HepG2 (cell line): ENCODE measurements at regions not wholly inside any gene's neighbourhood (a gene's known extent, or its start where the extent isn't known, plus 50 kb on each side); places are given as distances from the start of the nearest gene placed in this dataset.

Source experiments
- BCL6 ChIP-seq: IDR thresholded peaks from 2 replicates; pipeline ENCODE4 v1.6.1; 2016; ENCODE audit warnings: missing genetic modification reagents, missing compliant biosample characterization
- DZIP1 ChIP-seq: sonication (generic); formaldehyde crosslinking; IDR thresholded peaks from 2 replicates; pipeline ENCODE4 v1.5.0; 2020; ENCODE audit warnings: mild to moderate bottlenecking, missing genetic modification reagents
- EHMT2 ChIP-seq: fragments of 200-600 bp; sonication (generic); IDR thresholded peaks from 2 replicates; pipeline ENCODE4 v1.7.0; 2017; ENCODE audit warnings: antibody characterized with exemption, low read depth, low read length, borderline replicate concordance
- ELF3 ChIP-seq: IDR thresholded peaks from 2 replicates; pipeline ENCODE4 v1.6.1; 2016; ENCODE audit warnings: missing genetic modification reagents, missing compliant biosample characterization
- ESRRA ChIP-seq: sonication (generic); formaldehyde crosslinking; IDR thresholded peaks from 2 replicates; pipeline ENCODE4 v1.5.1; 2020; ENCODE audit warnings: mild to moderate bottlenecking, low read depth, missing genetic modification reagents
- FOXM1 ChIP-seq: sonication (generic); formaldehyde crosslinking; IDR thresholded peaks from 2 replicates; pipeline ENCODE4 v1.5.0; 2020; ENCODE audit warnings: missing genetic modification reagents
- HNRNPUL1 ChIP-seq: fragments of 200-400 bp; formaldehyde crosslinking; IDR thresholded peaks from 2 replicates; pipeline ENCODE4 v1.6.1; 2017; ENCODE audit warnings: low read depth, mild to moderate bottlenecking, low read length, moderate library complexity
- IKZF1 ChIP-seq: fragments of 450-650 bp; IDR thresholded peaks from 2 replicates; pipeline ENCODE4 v1.7.1; 2016
- MTA1 ChIP-seq: sonication (generic); formaldehyde crosslinking; IDR thresholded peaks from 2 replicates; pipeline ENCODE4 v1.4.0; 2020; ENCODE audit warnings: missing genetic modification reagents, mild to moderate bottlenecking, borderline replicate concordance
- POGK ChIP-seq: sonication (generic); formaldehyde crosslinking; conservative IDR thresholded peaks from 2 replicates; pipeline ENCODE4 v1.8.0; 2022; ENCODE audit warnings: mild to moderate bottlenecking, moderate library complexity, missing genetic modification reagents
- PRDM10 ChIP-seq: sonication (generic); formaldehyde crosslinking; IDR thresholded peaks from 2 replicates; pipeline ENCODE4 v1.4.0; 2020; ENCODE audit warnings: low read depth, missing genetic modification reagents
- RAD21 ChIP-seq: fragments of 450-650 bp; formaldehyde crosslinking; IDR thresholded peaks from 2 replicates; pipeline ENCODE4 v1.5.0; 2020; ENCODE audit warnings: mild to moderate bottlenecking
- SOX13 ChIP-seq, 3 experiments: fragments of 450-650 bp in 1 of 3; sonication (generic) in 1 of 3; formaldehyde crosslinking in 1 of 3; IDR thresholded peaks in 2 of 3; conservative IDR thresholded peaks in 1 of 3; 2 replicates each; pipeline versions ENCODE4 v1.5.0 to v1.6.1; 2016 to 2020; ENCODE audit warnings: antibody characterized with exemption in 1 of 3, mild to moderate bottlenecking in 1 of 3, missing compliant biosample characterization in 1 of 3, missing genetic modification reagents in 1 of 3, moderate library complexity in 1 of 3
- SRSF9 ChIP-seq: fragments of 200-400 bp; formaldehyde crosslinking; IDR thresholded peaks from 2 replicates; pipeline ENCODE4 v1.6.1; 2018; ENCODE audit warnings: borderline replicate concordance, mild to moderate bottlenecking, low read depth, low read length; ENCODE audit not compliant: insufficient read depth, poor library complexity, severe bottlenecking
- TFE3 ChIP-seq: IDR thresholded peaks from 2 replicates; pipeline ENCODE4 v1.6.1; 2016
- U2AF1 ChIP-seq: fragments of 200-400 bp; formaldehyde crosslinking; optimal IDR thresholded peaks from 2 replicates; pipeline ENCODE3; 2017; ENCODE audit warnings: mild to moderate bottlenecking, low read depth, low read length
- ZFP36L2 ChIP-seq: sonication (generic); formaldehyde crosslinking; IDR thresholded peaks from 2 replicates; pipeline ENCODE4 v1.4.0; 2020; ENCODE audit warnings: missing genetic modification reagents
- ZNF136 ChIP-seq: sonication (generic); formaldehyde crosslinking; IDR thresholded peaks from 2 replicates; pipeline ENCODE4 v1.8.1; 2022; ENCODE audit warnings: low read depth, mild to moderate bottlenecking, moderate library complexity, missing genetic modification reagents
- ZNF451 ChIP-seq: sonication (generic); formaldehyde crosslinking; IDR thresholded peaks from 2 replicates; pipeline ENCODE4 v1.5.0; 2020; ENCODE audit warnings: mild to moderate bottlenecking, missing genetic modification reagents
- ZNF460 ChIP-seq: sonication (generic); formaldehyde crosslinking; IDR thresholded peaks from 2 replicates; pipeline ENCODE4 v1.5.1; 2020; ENCODE audit warnings: missing genetic modification reagents, mild to moderate bottlenecking, borderline replicate concordance
- ZNF607 ChIP-seq: sonication (generic); formaldehyde crosslinking; IDR thresholded peaks from 2 replicates; pipeline ENCODE4 v1.5.1; 2020; ENCODE audit warnings: missing genetic modification reagents, mild to moderate bottlenecking, borderline replicate concordance

GRCh38 chr2:74762789-74763188 lies 71.1 kb upstream of the HK2 start (continued):
- TF ChIP-seq DZIP1 (CRISPR knock-in tag): no peak
- TF ChIP-seq POGK (CRISPR knock-in tag): 0 out of 2 replicates have a peak, but pooled peaks have one; percentile 44
- no peak for TF ChIP-seq ZNF607 (CRISPR knock-in tag)
- no peak for TF ChIP-seq BCL6 (CRISPR knock-in tag)
- no peak for TF ChIP-seq ESRRA (CRISPR knock-in tag)
- TF ChIP-seq SOX13 (IDR thresholded peaks at IDR 0.05): no peak
- TF ChIP-seq SOX13 (CRISPR knock-in tag; conservative IDR thresholded peaks at IDR 0.05 in 1 of 2, IDR thresholded peaks at IDR 0.05 in 1 of 2): peak in 1 of 2 experiments; percentile 25; a peak in 1 of 4 replicates
- no peak for TF ChIP-seq FOXM1 (CRISPR knock-in tag)
- TF ChIP-seq SRSF9: no peak
- TF ChIP-seq ELF3 (CRISPR knock-in tag): no peak
- TF ChIP-seq RAD21: peak; percentile 92
- no peak for TF ChIP-seq MTA1 (CRISPR knock-in tag)
- no peak for TF ChIP-seq TFE3
- TF ChIP-seq ZNF460 (CRISPR knock-in tag): no peak
- TF ChIP-seq ZFP36L2 (CRISPR knock-in tag): no peak
- no peak for TF ChIP-seq PRDM10
- TF ChIP-seq U2AF1: no peak
- no peak for TF ChIP-seq IKZF1
- no peak for TF ChIP-seq EHMT2
- no peak for TF ChIP-seq ZNF451 (CRISPR knock-in tag)
- TF ChIP-seq ZNF136 (CRISPR knock-in tag): no peak
- TF ChIP-seq HNRNPUL1: no peak
